ENCODE measurements at regions not wholly inside any gene's neighbourhood (a gene's known extent, or its start where the extent isn't known, plus 50 kb on each side); places are given as distances from the start of the nearest gene placed in this dataset.

DNA sequence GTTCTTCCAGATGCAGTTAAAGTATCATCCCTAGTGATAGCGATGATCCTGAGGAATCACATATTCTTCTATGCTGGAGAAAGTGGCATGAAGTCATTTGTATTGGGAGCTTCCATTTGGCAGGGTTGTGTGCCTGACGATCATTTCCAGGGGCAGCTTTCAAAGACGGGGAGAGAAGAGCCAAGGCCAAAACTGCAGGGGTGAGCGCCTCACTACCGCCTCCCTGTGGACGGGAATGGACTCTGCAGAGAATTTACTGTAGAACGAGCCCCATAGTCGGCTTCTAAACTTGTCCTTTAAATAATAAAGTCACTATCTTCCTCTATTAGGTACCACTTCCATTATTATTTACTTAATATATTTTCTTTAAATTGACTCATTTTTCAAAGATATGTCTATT lies 555.9 kb upstream of the TMEM132C start:
- no peak for DNase-seq

DNA sequence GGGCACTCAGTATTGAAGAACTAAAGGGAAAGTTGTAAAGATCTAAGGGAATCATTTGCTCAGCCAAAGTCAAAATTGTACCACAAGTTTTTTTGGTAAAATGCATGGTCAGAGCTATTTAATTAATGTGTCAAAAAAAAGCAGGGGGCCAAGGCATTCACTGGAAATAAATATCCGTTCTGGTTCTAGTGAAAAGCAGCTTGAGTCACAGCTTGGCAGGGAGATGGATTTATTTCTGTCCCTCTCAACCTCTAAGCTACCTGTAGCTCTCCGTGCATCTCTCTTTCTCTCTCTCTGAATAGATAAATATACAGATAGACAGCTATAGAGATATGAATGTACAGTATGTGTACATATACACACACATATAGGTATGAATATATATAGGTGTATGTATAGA lies 554.4 kb upstream of the TMEM132C start:
- no peak for DNase-seq

DNA sequence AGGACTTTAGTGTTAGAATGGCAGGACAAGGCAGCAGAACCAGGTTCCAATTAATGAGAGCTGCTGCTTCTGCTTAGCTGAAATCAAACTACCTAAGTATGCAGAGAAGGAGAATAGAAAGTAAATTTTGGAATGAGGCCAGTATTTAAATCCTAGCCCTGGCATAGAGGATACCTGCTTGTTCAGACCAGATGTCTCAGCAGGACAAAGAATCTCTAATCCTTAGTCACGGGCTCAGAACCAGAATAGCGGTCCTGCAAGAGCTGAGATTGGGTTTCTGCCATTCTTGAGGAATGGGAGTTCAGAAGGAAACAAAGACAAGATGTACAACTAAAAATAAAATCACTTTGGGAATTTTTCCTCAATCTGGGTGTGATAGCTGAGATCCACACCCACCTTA lies 550.8 kb upstream of the TMEM132C start:
- no peak for DNase-seq

GRCh38 chr12:127717278-127717677 lies 549.7 kb upstream of the TMEM132C start:
- DNase-seq, result no peak

- no peak for DNase-seq
Observed at GRCh38 chr12:127720334-127720733, 546.6 kb upstream of the TMEM132C start.

DNA sequence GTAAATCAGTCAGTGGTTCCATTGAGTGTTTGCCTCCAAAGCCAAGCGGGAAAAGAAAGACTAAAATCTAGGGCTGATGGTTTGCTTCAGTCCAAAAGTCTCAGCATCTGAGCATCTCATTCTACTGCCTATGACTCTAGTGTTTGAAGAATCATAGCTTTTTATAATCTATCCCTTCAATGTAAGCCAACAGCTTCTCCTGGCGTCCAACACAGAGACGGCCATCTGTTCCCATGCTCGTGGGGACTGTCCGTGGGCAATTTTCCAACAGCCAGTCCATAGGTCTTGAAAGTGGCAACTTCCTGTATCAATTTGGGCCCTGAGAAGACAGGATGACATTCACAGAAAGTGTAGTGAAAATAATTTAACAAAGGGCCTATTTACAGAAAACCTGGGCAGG lies 544.4 kb upstream of the TMEM132C start:
- DNase-seq, result no peak

GRCh38 chr12:127723251-127723650 lies 543.7 kb upstream of the TMEM132C start:
- no peak for DNase-seq

DNA sequence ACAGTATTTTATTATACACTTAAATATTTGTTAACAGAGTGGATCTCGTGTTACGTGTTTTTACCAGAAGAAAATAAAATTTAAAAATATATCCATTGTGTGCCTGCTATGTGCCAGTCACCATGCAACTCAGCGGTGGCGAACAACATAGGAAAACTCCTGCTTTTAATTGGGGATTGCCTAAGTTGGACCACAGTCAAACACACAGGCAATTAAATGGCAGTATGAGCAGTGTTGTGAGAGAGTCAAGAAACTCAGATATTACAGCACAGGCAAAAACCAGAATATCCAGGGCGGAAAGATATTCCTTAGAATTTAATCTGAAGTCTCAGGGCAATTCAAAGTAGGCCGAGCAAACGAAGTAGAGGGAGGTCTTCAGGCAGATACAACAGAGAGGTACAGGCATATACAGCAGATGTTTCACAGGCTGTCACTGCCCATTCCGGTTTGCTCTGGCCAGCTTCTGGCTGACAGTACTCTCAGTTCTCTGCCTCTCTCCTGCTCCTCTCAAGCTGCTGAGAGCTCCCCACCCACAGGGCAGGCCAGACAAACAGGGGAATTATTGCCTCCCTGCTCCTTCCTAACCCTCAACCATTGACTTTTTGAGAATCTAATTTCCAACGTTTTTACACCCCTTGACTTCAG lies 540.2 kb upstream of the TMEM132C start:
- DNase-seq, result no peak

GRCh38 chr12:127728285-127728684 lies 538.7 kb upstream of the TMEM132C start:
- DNase-seq, result no peak

- DNase-seq, result no peak
Observed at GRCh38 chr12:127728729-127729128, 538.2 kb upstream of the TMEM132C start.

DNA sequence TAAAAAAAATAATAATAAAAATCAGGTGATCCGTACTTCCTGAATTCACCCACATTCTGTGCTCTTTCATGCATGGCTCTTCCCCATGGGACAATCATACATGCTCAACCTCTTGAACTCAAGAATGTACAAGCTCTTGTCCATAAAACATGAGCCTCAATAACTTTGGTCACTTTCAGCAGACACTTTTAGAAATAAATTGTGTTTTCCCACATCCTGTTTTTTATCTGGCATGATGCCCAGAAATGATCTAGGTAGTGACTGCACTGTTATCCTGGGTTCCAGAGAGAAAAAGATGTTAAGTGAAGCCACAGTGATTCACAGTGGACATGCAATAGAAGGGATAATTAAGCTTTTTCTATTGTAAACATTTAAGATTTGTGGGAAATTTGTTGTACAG lies 537.6 kb upstream of the TMEM132C start:
- no peak for DNase-seq

DNA sequence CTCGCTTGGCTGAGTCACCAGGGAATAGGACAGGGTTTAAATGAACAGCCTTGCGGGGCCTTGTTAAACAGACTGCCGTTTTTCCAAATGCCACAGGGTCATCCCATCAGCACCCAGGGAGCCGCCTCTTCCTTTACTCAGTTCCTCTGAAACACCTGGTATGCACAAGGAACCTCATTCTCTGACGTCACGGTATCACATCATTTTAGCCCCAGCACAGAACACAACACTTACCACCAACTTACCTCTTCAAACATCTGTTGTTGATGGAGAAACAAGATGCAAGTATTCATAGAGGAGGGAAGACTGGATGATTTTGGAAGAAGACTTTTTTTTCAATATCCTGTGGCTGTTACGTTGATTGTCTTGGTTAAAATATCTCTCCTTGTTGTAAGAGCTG lies 535.3 kb upstream of the TMEM132C start:
- no peak for DNase-seq

GRCh38 chr12:127742231-127742630 lies 524.7 kb upstream of the TMEM132C start:
- no peak for DNase-seq

GRCh38 chr12:127745469-127746212 lies 521.3 kb upstream of the TMEM132C start:
- no peak for DNase-seq

DNA sequence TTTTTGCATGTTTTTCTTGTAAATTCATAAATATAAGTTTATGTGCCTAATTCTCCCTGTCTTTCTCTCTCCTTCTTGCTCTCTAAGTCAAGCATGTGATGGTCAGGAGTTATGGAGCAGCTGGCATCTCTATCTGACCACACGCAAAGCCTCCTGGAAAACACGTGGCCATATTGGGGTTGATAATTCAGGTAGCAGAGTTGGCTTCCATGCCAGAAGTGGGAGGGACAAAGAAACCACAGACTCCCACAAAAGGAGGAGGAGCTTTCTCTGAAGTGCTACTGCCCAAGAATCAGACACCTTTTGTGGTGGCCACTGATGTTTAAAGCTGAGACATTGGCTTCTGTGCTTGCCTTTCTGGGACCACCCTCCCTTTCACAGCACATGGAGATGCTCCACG lies 517.6 kb upstream of the TMEM132C start:
- no peak for DNase-seq

- DNase-seq, result no peak
Observed at GRCh38 chr12:127750076-127750840, 516.7 kb upstream of the TMEM132C start.

DNA sequence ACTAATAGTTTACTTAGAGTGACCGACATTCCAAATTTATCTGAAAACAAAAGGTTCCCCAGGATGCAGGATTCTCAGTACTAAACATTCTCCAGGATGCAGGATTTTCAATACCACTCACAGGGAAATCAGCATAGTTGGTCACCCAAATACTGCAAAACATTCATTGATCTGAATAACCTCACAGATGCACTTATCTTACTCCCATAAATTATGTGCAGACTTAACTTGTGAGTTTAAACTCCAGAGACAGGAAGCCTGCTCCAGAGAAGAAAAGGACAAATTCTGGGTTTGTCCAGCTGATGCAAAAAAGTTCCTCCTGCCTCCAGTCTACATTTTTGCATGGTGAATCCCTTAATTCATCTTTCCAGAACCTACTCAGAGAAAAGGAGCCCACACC lies 514.2 kb upstream of the TMEM132C start:
- DNase-seq, result no peak

- DNase-seq, result no peak
Observed at GRCh38 chr12:127760357-127760756, 506.6 kb upstream of the TMEM132C start.

DNA sequence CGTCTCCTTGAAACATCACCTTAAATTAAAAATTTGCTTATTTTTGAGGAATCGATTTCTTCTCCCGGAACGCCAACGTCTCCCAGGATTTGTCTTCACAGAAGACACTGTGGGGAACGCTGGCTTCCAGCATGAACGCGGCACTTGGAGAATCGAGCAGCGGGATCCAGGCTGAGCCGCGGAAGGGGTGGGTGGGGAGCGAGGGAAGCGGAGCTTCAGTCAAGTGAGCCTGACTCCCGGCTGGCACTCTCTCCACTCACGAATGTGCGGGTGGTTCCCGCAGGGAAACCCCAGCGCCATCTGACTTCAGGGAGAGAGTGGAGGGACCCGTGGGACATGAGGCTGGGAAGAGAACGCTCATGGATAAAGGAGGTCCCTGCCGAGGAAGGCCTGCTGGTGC lies 506.0 kb upstream of the TMEM132C start:
- no peak for DNase-seq

DNA sequence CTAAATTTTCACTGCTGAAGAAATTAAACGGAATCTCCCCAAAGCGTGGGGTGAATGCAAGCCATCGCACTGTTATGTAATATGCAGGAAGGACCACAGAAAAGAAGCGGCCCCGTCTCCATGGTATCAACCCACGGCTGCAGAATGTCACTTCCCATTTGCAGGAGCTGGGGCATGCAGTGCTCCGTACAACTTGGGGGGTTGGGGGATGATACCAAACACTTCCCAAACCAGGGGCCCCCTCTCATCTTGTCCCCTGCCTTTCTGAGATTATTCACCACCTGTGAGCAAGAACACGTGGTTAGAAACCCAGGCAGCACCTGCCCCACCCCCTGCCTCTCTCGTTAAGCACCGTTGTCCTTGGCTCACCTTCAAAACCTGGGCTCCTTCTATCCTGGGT lies 505.1 kb upstream of the TMEM132C start:
- DNase-seq, result no peak

DNA sequence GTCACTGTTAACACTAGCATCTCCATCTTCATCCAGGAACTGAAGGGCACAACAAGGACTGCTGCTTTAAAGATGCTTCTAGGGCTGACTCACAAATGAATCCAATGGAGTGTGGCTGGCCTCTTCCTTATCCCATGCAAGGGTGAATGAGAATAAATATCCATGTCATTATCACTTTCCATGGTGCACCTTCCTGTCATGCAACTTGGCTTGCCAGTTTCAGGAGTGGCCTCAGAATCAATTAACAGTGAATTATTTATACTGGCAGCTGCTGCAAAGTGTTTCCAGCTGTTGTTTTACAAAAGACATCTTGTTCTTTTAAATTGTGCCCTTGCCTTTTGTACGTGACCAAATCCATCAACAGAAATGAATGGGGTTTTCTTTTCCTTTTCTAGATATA lies 499.3 kb upstream of the TMEM132C start:
- DNase-seq, result no peak

- no peak for DNase-seq
Observed at GRCh38 chr12:127770118-127770517, 496.9 kb upstream of the TMEM132C start.

DNA sequence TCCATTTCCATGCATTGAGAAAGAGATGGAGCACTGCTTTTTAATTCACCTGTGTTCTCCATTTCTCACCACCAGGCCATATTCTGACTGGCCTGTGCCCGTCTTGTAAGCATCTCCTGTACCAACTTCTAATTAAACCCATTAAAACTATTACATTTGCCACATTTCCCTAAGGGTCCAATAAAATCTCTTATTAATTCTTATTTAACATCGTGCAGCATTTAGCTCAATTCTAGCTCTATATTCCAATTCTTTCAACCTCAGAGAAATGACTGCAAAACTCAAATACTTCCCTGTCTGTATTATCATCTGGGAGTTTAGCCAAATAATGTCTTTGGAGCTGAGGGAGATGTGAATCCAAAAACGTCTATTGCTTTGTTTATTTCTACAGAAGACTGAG lies 495.4 kb upstream of the TMEM132C start:
- DNase-seq, result no peak

DNA sequence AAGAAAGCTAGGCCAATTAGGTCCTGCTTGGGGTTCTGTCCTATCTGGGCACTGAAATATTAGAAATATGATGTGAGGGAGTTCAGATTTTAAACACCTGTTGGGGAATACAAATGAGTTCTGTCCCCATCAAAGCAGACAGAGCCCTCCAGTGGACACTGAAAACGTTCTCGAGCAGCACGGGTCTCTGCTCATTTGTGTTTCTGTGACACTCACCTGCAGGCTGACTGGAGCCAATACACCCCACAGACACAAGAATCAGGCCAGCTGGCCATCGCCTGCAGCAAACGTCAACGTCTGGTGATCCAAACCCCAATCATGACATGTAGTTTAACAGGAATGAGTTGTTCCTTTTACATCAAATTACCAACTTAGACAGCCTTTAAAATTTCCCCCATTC lies 493.4 kb upstream of the TMEM132C start:
- DNase-seq, result no peak
